Superior temporal gyrus (tissue), 1 donor: ENCODE measurements at regions not wholly inside any gene's neighbourhood (a gene's known extent, or its start where the extent isn't known, plus 50 kb on each side); places are given as distances from the start of the nearest gene placed in this dataset.
"Not testable (repeated sequence)": the region's sequence is repeated elsewhere in the genome, so short reads cannot be mapped to it uniquely, and the experiment has no call there.

ENCODE experiments used
- DNase-seq: peaks from one replicate; pipeline ENCODE4 v3.0.0-alpha.2; 2016; ENCODE audit errors: extremely low spot score

GRCh38 chr5:42074353-42074752 lies 149.3 kb downstream of the FBXO4 start:
- no peak for DNase-seq

GRCh38 chr5:42089705-42090104 lies 164.6 kb downstream of the FBXO4 start:
- DNase-seq, result no peak

GRCh38 chr5:42090162-42090561 lies 165.1 kb downstream of the FBXO4 start:
- DNase-seq, result no peak

- not testable (repeated sequence) for DNase-seq
Measured at GRCh38 chr5:42099846-42100245, 174.8 kb downstream of the FBXO4 start.

GRCh38 chr5:42108468-42108867 lies 183.4 kb downstream of the FBXO4 start:
- DNase-seq, result no peak

GRCh38 chr5:42109006-42109572 lies 184.0 kb downstream of the FBXO4 start:
- no peak for DNase-seq

- not testable (repeated sequence) for DNase-seq
Measured at GRCh38 chr5:42115721-42116120, 190.6 kb downstream of the FBXO4 start.

GRCh38 chr5:42120070-42120469 lies 195.0 kb downstream of the FBXO4 start:
- DNase-seq, result no peak

- DNase-seq, result no peak
Measured at GRCh38 chr5:42121401-42121800, 196.3 kb downstream of the FBXO4 start.

GRCh38 chr5:42131081-42131480 lies 206.0 kb downstream of the FBXO4 start:
- no peak for DNase-seq

- DNase-seq, result no peak
Measured at GRCh38 chr5:42143361-42143760, 218.3 kb downstream of the FBXO4 start.

- DNase-seq, result no peak
Measured at GRCh38 chr5:42148813-42149212, 223.7 kb downstream of the FBXO4 start.

GRCh38 chr5:42157215-42157614 lies 232.1 kb downstream of the FBXO4 start:
- no peak for DNase-seq

- no peak for DNase-seq
Measured at GRCh38 chr5:42163083-42163482, 238.0 kb downstream of the FBXO4 start.

- no peak for DNase-seq
Measured at GRCh38 chr5:42168091-42168670, 243.1 kb downstream of the FBXO4 start.

- not testable (repeated sequence) for DNase-seq
Measured at GRCh38 chr5:42176118-42176517, 247.1 kb upstream of the GHR start.

- DNase-seq, result not testable (repeated sequence)
Measured at GRCh38 chr5:42179843-42180242, 243.4 kb upstream of the GHR start.

GRCh38 chr5:42216904-42217303 lies 206.3 kb upstream of the GHR start:
- DNase-seq, result no peak

GRCh38 chr5:42217791-42218190 lies 205.4 kb upstream of the GHR start:
- DNase-seq, result no peak

GRCh38 chr5:42225009-42225408 lies 198.2 kb upstream of the GHR start:
- DNase-seq, result no peak

- DNase-seq, result no peak
Measured at GRCh38 chr5:42228279-42228678, 195.0 kb upstream of the GHR start.

GRCh38 chr5:42230839-42231238 lies 192.4 kb upstream of the GHR start:
- no peak for DNase-seq

GRCh38 chr5:42235241-42235640 lies 188.0 kb upstream of the GHR start:
- no peak for DNase-seq

GRCh38 chr5:42235837-42236236 lies 187.4 kb upstream of the GHR start:
- DNase-seq, result no peak
